ENCODE measurements at regions not wholly inside any gene's neighbourhood (a gene's known extent, or its start where the extent isn't known, plus 50 kb on each side); places are given as distances from the start of the nearest gene placed in this dataset.

- H3K27me3 Mint-ChIP-seq, result no peaks in the 10 kb centered on the region
- no peaks in the 10 kb centered on the region for H3K36me3 Mint-ChIP-seq (ENCODE audit: low read depth)
- H3K9me3 Mint-ChIP-seq, result no peaks in the 10 kb centered on the region
- peaks cover 5% of the 10 kb centered on the region for H3K4me1 Mint-ChIP-seq
- H3K4me3 Mint-ChIP-seq, result no peak overlapping the region
- ATAC-seq (replicated peaks), result no peak
- no peak overlapping the region for H3K27ac Mint-ChIP-seq
Measured at GRCh38 chr13:40464337-40465014, 202.0 kb downstream of the FOXO1 start.

GRCh38 chr13:40465015-40465390 lies 201.4 kb downstream of the FOXO1 start:
- Mint-ChIP-seq H3K27ac (no peak overlapping the region), H3K4me3 (no peak overlapping the region), H3K4me1 (peaks cover 5% of the 10 kb centered on the region), H3K27me3 (no peaks in the 10 kb centered on the region), H3K36me3 (ENCODE audit: low read depth) (no peaks in the 10 kb centered on the region), H3K9me3 (no peaks in the 10 kb centered on the region)
- no peak for ATAC-seq (replicated peaks)

- Mint-ChIP-seq H3K27me3 (no peaks in the 10 kb centered on the region), H3K4me3 (no peak overlapping the region), H3K4me1 (peaks cover 6% of the 10 kb centered on the region), H3K27ac (no peak overlapping the region), H3K9me3 (no peaks in the 10 kb centered on the region), H3K36me3 (ENCODE audit: low read depth) (no peaks in the 10 kb centered on the region)
- ATAC-seq (replicated peaks), result no peak
Measured at GRCh38 chr13:40466272-40466671, 200.2 kb downstream of the FOXO1 start.

- H3K27me3 Mint-ChIP-seq, result no peaks in the 10 kb centered on the region
- no peaks in the 10 kb centered on the region for H3K36me3 Mint-ChIP-seq (ENCODE audit: low read depth)
- peaks cover 10% of the 10 kb centered on the region for H3K4me1 Mint-ChIP-seq
- H3K9me3 Mint-ChIP-seq, result no peaks in the 10 kb centered on the region
- no peak for ATAC-seq (replicated peaks)
- H3K27ac Mint-ChIP-seq, result peak overlapping the region; percentile 9
- H3K4me3 Mint-ChIP-seq, result no peak overlapping the region
Measured at GRCh38 chr13:40468227-40468838, 198.1 kb downstream of the FOXO1 start.

- no peak for ATAC-seq (replicated peaks)
- Mint-ChIP-seq H3K9me3 (no peaks in the 10 kb centered on the region), H3K27ac (no peak overlapping the region), H3K36me3 (ENCODE audit: low read depth) (no peaks in the 10 kb centered on the region), H3K4me3 (no peak overlapping the region), H3K27me3 (no peaks in the 10 kb centered on the region), H3K4me1 (peaks cover 10% of the 10 kb centered on the region)
Measured at GRCh38 chr13:40469581-40470310, 196.7 kb downstream of the FOXO1 start.

GRCh38 chr13:40470660-40471059 lies 195.8 kb downstream of the FOXO1 start:
- Mint-ChIP-seq H3K36me3 (ENCODE audit: low read depth) (no peaks in the 10 kb centered on the region), H3K27ac (no peak overlapping the region), H3K9me3 (no peaks in the 10 kb centered on the region), H3K27me3 (no peaks in the 10 kb centered on the region), H3K4me3 (no peak overlapping the region), H3K4me1 (peaks cover 10% of the 10 kb centered on the region)
- ATAC-seq (replicated peaks), result no peak

GRCh38 chr13:40471076-40471475 lies 195.4 kb downstream of the FOXO1 start:
- H3K27ac Mint-ChIP-seq, result peak overlapping the region; percentile 10
- H3K4me1 Mint-ChIP-seq, result peaks cover 10% of the 10 kb centered on the region
- H3K9me3 Mint-ChIP-seq, result no peaks in the 10 kb centered on the region
- no peak for ATAC-seq (replicated peaks)
- H3K27me3 Mint-ChIP-seq, result no peaks in the 10 kb centered on the region
- H3K4me3 Mint-ChIP-seq, result no peak overlapping the region
- no peaks in the 10 kb centered on the region for H3K36me3 Mint-ChIP-seq (ENCODE audit: low read depth)

- Mint-ChIP-seq H3K9me3 (no peaks in the 10 kb centered on the region), H3K4me1 (peaks cover 10% of the 10 kb centered on the region)
- no peak for ATAC-seq (replicated peaks)
Measured at GRCh38 chr13:40471911-40472310, 194.5 kb downstream of the FOXO1 start.

GRCh38 chr13:40472427-40473220 lies 193.8 kb downstream of the FOXO1 start:
- Mint-ChIP-seq H3K9me3 (no peaks in the 10 kb centered on the region), H3K27me3 (no peaks in the 10 kb centered on the region), H3K27ac (no peak overlapping the region), H3K4me3 (no peak overlapping the region), H3K36me3 (ENCODE audit: low read depth) (no peaks in the 10 kb centered on the region), H3K4me1 (peaks cover 10% of the 10 kb centered on the region)
- peak; percentile 44 for ATAC-seq (replicated peaks)

More at GRCh38 chr13:40471911-40472310, 194.5 kb downstream of the FOXO1 start:
- Mint-ChIP-seq H3K36me3 (ENCODE audit: low read depth) (no peaks in the 10 kb centered on the region), H3K27me3 (no peaks in the 10 kb centered on the region), H3K27ac (no peak overlapping the region), H3K4me3 (no peak overlapping the region)

GRCh38 chr13:40475617-40476016 lies 190.8 kb downstream of the FOXO1 start:
- Mint-ChIP-seq H3K9me3 (no peaks in the 10 kb centered on the region), H3K27ac (no peak overlapping the region), H3K4me3 (no peak overlapping the region), H3K36me3 (ENCODE audit: low read depth) (no peaks in the 10 kb centered on the region), H3K4me1 (peaks cover 5% of the 10 kb centered on the region), H3K27me3 (no peaks in the 10 kb centered on the region)
- ATAC-seq (replicated peaks), result no peak

- Mint-ChIP-seq H3K27ac (no peak overlapping the region), H3K4me3 (no peak overlapping the region), H3K4me1 (peaks cover 9% of the 10 kb centered on the region), H3K36me3 (ENCODE audit: low read depth) (no peaks in the 10 kb centered on the region), H3K9me3 (no peaks in the 10 kb centered on the region), H3K27me3 (no peaks in the 10 kb centered on the region)
- ATAC-seq (replicated peaks), result no peak
Measured at GRCh38 chr13:40476175-40476958, 190.1 kb downstream of the FOXO1 start.

GRCh38 chr13:40477623-40478608 lies 188.5 kb downstream of the FOXO1 start:
- Mint-ChIP-seq H3K9me3 (no peaks in the 10 kb centered on the region), H3K27ac (no peak overlapping the region)

GRCh38 chr13:40478775-40479174 lies 187.7 kb downstream of the FOXO1 start:
- Mint-ChIP-seq H3K4me1 (peaks cover 8% of the 10 kb centered on the region), H3K4me3 (no peak overlapping the region), H3K27ac (no peak overlapping the region), H3K27me3 (no peaks in the 10 kb centered on the region), H3K9me3 (no peaks in the 10 kb centered on the region), H3K36me3 (ENCODE audit: low read depth) (no peaks in the 10 kb centered on the region)
- ATAC-seq (replicated peaks), result no peak

More at GRCh38 chr13:40477623-40478608, 188.5 kb downstream of the FOXO1 start:
- H3K4me3 Mint-ChIP-seq, result no peak overlapping the region
- no peak for ATAC-seq (replicated peaks)
- peaks cover 7% of the 10 kb centered on the region for H3K4me1 Mint-ChIP-seq
- H3K27me3 Mint-ChIP-seq, result no peaks in the 10 kb centered on the region
- H3K36me3 Mint-ChIP-seq (ENCODE audit: low read depth), result no peaks in the 10 kb centered on the region
